8988T (cell line): ENCODE measurements at regions not wholly inside any gene's neighbourhood (a gene's known extent, or its start where the extent isn't known, plus 50 kb on each side); places are given as distances from the start of the nearest gene placed in this dataset.
"Not testable (repeated sequence)": the region's sequence is repeated elsewhere in the genome, so short reads cannot be mapped to it uniquely, and the experiment has no call there.

Experiments
- DNase-seq: peaks from one replicate; pipeline ENCODE4 v3.0.0; 2011

- no peak for DNase-seq
Measured at GRCh38 chr12:23281295-23281694, 656.3 kb downstream of the ETNK1 start.

- DNase-seq = no peak
Measured at GRCh38 chr12:23282701-23283100, 657.7 kb downstream of the ETNK1 start.

GRCh38 chr12:23285764-23286530 lies 661.0 kb downstream of the ETNK1 start:
- DNase-seq = not testable (repeated sequence)

GRCh38 chr12:23290627-23291330 lies 658.7 kb downstream of the SOX5 start:
- DNase-seq = no peak

GRCh38 chr12:23303220-23303619 lies 646.2 kb downstream of the SOX5 start:
- no peak for DNase-seq

- no peak for DNase-seq
Measured at GRCh38 chr12:23303821-23304220, 645.6 kb downstream of the SOX5 start.

- DNase-seq = no peak
Measured at GRCh38 chr12:23333938-23334337, 615.5 kb downstream of the SOX5 start.

GRCh38 chr12:23335593-23335992 lies 613.9 kb downstream of the SOX5 start:
- DNase-seq = no peak

- DNase-seq = no peak
Measured at GRCh38 chr12:23337213-23337612, 612.3 kb downstream of the SOX5 start.

GRCh38 chr12:23340351-23340750 lies 609.1 kb downstream of the SOX5 start:
- DNase-seq = no peak

GRCh38 chr12:23342407-23342806 lies 607.1 kb downstream of the SOX5 start:
- DNase-seq = no peak

- DNase-seq = no peak
Measured at GRCh38 chr12:23349564-23349963, 599.9 kb downstream of the SOX5 start.

- DNase-seq = no peak
Measured at GRCh38 chr12:23350808-23351207, 598.7 kb downstream of the SOX5 start.

- DNase-seq = no peak
Measured at GRCh38 chr12:23352670-23353069, 596.8 kb downstream of the SOX5 start.

- DNase-seq = no peak
Measured at GRCh38 chr12:23354800-23355199, 594.7 kb downstream of the SOX5 start.

GRCh38 chr12:23356440-23356839 lies 593.0 kb downstream of the SOX5 start:
- DNase-seq = no peak

GRCh38 chr12:23356927-23357708 lies 592.4 kb downstream of the SOX5 start:
- no peak for DNase-seq

GRCh38 chr12:23359975-23360701 lies 589.3 kb downstream of the SOX5 start:
- DNase-seq = no peak

GRCh38 chr12:23361971-23362370 lies 587.5 kb downstream of the SOX5 start:
- no peak for DNase-seq

GRCh38 chr12:23368590-23368989 lies 580.9 kb downstream of the SOX5 start:
- no peak for DNase-seq

- DNase-seq = no peak
Measured at GRCh38 chr12:23375621-23376020, 573.8 kb downstream of the SOX5 start.

- no peak for DNase-seq
Measured at GRCh38 chr12:23376238-23376637, 573.2 kb downstream of the SOX5 start.
